Esophagus (tissue), 2 donors: ENCODE measurements at regions not wholly inside any gene's neighbourhood (a gene's known extent, or its start where the extent isn't known, plus 50 kb on each side); places are given as distances from the start of the nearest gene placed in this dataset.

Experiments
- H3K27ac ChIP-seq, 2 donors: one replicate each; pipeline ENCODE4 v1.5.1; 2013; ENCODE audit warnings: low read depth in 2 of 2, mild to moderate bottlenecking in 2 of 2, inconsistent platforms in 1 of 2, low read length in 1 of 2, moderate library complexity in 1 of 2
- H3K27me3 ChIP-seq, 2 donors: one replicate each; pipeline ENCODE4 v1.6.1; 2013; ENCODE audit warnings: low read length in 2 of 2, control low read depth in 1 of 2, mild to moderate bottlenecking in 1 of 2; ENCODE audit not compliant: insufficient read depth in 2 of 2, control insufficient read depth in 1 of 2
- H3K36me3 ChIP-seq, 2 donors: one replicate each; pipeline ENCODE4 v1.6.1; 2013; ENCODE audit warnings: low read length in 1 of 2; ENCODE audit not compliant: control insufficient read depth in 2 of 2, insufficient read depth in 2 of 2
- H3K4me1 ChIP-seq, 2 donors: one replicate each; pipeline ENCODE4 v1.6.1; 2013; ENCODE audit warnings: low read length in 1 of 2; ENCODE audit not compliant: control insufficient read depth in 2 of 2, insufficient read depth in 2 of 2
- H3K4me3 ChIP-seq, 2 donors: one replicate each; pipeline ENCODE4 v1.5.1; 2013; ENCODE audit warnings: low read length in 2 of 2, mild to moderate bottlenecking in 2 of 2, low read depth in 1 of 2, moderate library complexity in 1 of 2
- H3K9me3 ChIP-seq, 2 donors: one replicate each; pipeline ENCODE4 v1.6.1; 2013; ENCODE audit warnings: mild to moderate bottlenecking in 2 of 2, low read depth in 1 of 2, low read length in 1 of 2, moderate library complexity in 1 of 2; ENCODE audit not compliant: control insufficient read depth in 2 of 2, insufficient read depth in 1 of 2
- WGBS, 2 donors: extraction: QIAGEN DNeasy Blood & Tissue Kit; methylation state at CpG; one replicate each; pipeline ENCODE4 v1.1.7; 2013; 5-methylcytosine and 5-hydroxymethylcytosine counted together
- donor health status: healthy with polysubstance abuse.
- donor health status: Bipolar disorder and iron deficiency.

- Histone ChIP-seq H3K36me3 (no peaks in the 10 kb centered on the region), H3K27ac (no peak overlapping the region), H3K9me3 (peaks cover 0 to 3% of the 10 kb centered on the region in 2 donors), H3K4me3 (no peak overlapping the region), H3K4me1 (no peaks in the 10 kb centered on the region), H3K27me3 (no peaks in the 10 kb centered on the region)
- 77 to 82% methylated on average over 4 of the region's 4 CpGs for WGBS, 2 donors
Observed at GRCh38 chr15:81987628-81988027, 58.2 kb downstream of the MEX3B start.

DNA sequence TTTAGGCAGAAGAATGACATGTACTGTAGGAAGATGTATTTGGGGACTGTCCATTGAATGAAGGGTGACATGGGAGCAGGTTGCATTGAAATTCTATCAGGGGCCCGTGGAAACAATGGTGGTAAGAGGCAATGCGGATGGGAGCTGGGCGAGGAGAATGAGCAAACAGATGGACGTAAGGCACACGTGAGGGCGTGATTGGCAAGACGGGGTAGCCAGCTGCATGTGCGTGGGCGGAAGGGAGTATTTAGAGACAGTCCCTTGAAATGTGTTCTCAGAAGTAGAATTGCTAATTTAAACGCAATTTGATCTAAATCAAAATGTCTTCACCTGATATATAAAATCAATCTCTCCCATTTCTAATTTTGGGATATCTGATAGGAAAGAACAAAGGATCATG, 62.3 kb downstream of the MEX3B start:
- no peak overlapping the region for H3K4me3 ChIP-seq
- 91 to 93% methylated on average over 10 of the region's 10 CpGs for WGBS, 2 donors
- H3K9me3 ChIP-seq, result no peaks in the 10 kb centered on the region
- H3K36me3 ChIP-seq, result no peaks in the 10 kb centered on the region
- no peaks in the 10 kb centered on the region for H3K4me1 ChIP-seq
- H3K27ac ChIP-seq, result no peak overlapping the region
- H3K27me3 ChIP-seq, result no peaks in the 10 kb centered on the region

GRCh38 chr15:81982808-81983207, 63.0 kb downstream of the MEX3B start:
- Histone ChIP-seq H3K36me3 (no peaks in the 10 kb centered on the region), H3K27ac (no peak overlapping the region), H3K27me3 (no peaks in the 10 kb centered on the region), H3K9me3 (no peaks in the 10 kb centered on the region), H3K4me1 (no peaks in the 10 kb centered on the region), H3K4me3 (no peak overlapping the region)
- 95 to 97% methylated on average over 5 of the region's 5 CpGs for WGBS, 2 donors

GRCh38 chr15:81981908-81982307, 63.9 kb downstream of the MEX3B start:
- H3K4me1 ChIP-seq, result no peaks in the 10 kb centered on the region
- no peaks in the 10 kb centered on the region for H3K9me3 ChIP-seq
- H3K36me3 ChIP-seq, result no peaks in the 10 kb centered on the region
- no peak overlapping the region for H3K4me3 ChIP-seq
- H3K27ac ChIP-seq, result no peak overlapping the region
- H3K27me3 ChIP-seq, result no peaks in the 10 kb centered on the region
- 34 to 46% methylated on average over 3 of the region's 3 CpGs for WGBS, 2 donors

- 100% methylated on average over 1 of the region's 1 CpG for WGBS, 2 donors
- H3K27me3 ChIP-seq, result no peaks in the 10 kb centered on the region
- H3K9me3 ChIP-seq, result no peaks in the 10 kb centered on the region
- no peak overlapping the region for H3K4me3 ChIP-seq
- no peaks in the 10 kb centered on the region for H3K36me3 ChIP-seq
- H3K27ac ChIP-seq, result no peak overlapping the region
- no peaks in the 10 kb centered on the region for H3K4me1 ChIP-seq
Observed at GRCh38 chr15:81977464-81977863, 68.4 kb downstream of the MEX3B start.

DNA sequence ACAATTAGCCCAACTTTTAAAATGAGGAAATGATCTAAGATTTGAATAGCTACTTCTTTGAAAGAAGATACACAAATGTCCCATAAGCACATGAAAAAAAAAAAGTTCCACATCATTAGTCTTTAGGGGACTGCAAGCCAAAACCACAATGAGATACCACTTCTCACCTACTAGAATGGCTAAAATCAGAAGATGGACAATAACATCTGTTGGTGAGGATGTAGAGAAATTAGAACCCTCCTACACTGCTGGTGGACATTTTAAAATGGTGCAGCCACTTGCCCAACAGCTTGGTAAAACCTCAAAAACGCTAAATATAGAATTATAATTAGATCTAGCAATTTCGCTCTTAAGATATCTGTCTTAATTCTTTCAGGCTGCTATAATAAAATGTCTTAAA, 77.1 kb downstream of the MEX3B start:
- Histone ChIP-seq H3K27me3 (no peaks in the 10 kb centered on the region), H3K36me3 (no peaks in the 10 kb centered on the region), H3K27ac (no peak overlapping the region), H3K4me3 (no peak overlapping the region), H3K9me3 (no peaks in the 10 kb centered on the region), H3K4me1 (no peaks in the 10 kb centered on the region)
- WGBS, 2 donors, result 84 to 95% methylated on average over 2 of the region's 2 CpGs

GRCh38 chr15:81966631-81967030, 79.2 kb downstream of the MEX3B start:
- 37 to 52% methylated on average over 3 of the region's 3 CpGs for WGBS, 2 donors
- Histone ChIP-seq H3K27ac (no peak overlapping the region), H3K27me3 (no peaks in the 10 kb centered on the region), H3K4me1 (no peaks in the 10 kb centered on the region), H3K36me3 (no peaks in the 10 kb centered on the region), H3K4me3 (no peak overlapping the region), H3K9me3 (no peaks in the 10 kb centered on the region)

DNA sequence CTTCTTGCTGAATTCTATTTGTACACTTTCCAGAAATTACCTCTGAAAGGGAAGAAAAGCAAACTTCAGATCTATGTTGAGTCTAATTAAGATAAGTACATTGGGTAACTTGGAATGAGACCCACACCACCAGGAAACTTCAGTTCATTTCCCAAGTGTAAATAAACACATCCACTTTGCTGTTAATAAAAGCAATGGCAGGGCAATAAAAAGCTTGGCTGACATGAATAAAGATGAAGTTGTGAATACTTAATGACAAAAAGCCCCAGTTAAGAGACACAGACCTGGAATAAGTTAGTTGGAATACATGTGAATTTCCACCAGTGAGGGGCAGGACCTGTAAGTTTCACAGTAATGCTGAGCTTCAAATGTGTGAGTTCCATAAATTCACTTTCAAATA, 83.3 kb downstream of the MEX3B start:
- Histone ChIP-seq H3K4me3 (no peak overlapping the region), H3K4me1 (no peaks in the 10 kb centered on the region), H3K9me3 (no peaks in the 10 kb centered on the region), H3K27ac (no peak overlapping the region), H3K27me3 (no peaks in the 10 kb centered on the region), H3K36me3 (no peaks in the 10 kb centered on the region)

DNA sequence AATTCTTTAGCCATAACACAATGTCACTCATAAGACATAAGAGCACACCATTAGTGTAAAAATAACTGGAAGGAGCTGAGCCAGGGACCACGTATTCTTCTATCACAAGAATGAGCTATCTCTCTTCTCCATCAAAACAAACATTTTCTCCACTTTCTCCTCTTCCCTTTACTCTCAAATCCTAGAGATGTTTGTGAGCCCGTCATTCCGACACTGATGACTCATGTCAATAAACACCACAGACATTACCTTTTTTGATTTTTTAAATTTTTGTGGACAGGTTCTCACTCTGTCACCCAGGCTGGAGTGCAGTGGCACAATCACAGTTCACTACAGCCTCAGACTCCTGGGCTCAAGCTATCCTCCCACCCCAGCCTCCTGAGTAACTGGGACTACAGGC, 86.6 kb downstream of the MEX3B start:
- Histone ChIP-seq H3K36me3 (no peaks in the 10 kb centered on the region), H3K9me3 (no peaks in the 10 kb centered on the region), H3K4me1 (no peaks in the 10 kb centered on the region), H3K4me3 (no peak overlapping the region), H3K27me3 (no peaks in the 10 kb centered on the region), H3K27ac (no peak overlapping the region)
- 76 to 78% methylated on average over 3 of the region's 3 CpGs for WGBS, 2 donors

DNA sequence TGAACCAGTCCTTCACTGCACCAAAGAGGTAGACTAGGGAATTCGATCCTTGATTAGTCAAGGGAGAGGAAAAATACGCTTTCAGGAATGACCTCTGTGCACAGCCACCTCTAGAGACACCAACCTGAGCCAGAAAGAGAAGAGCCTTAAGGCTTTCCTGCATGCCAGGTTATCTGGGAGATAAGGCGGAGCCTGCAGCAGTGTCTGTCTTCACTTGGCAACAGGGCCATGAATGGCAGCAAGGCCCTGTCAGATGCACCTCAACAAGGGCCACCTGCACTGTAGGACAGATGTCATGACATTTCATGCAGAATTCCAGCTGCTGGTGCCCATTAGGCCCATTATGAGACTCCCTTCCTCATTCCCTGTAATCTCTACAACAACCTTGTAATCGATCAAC, 88.1 kb downstream of the MEX3B start:
- H3K4me3 ChIP-seq, result no peak overlapping the region
- H3K4me1 ChIP-seq, result no peaks in the 10 kb centered on the region
- WGBS, 2 donors, result 89 to 94% methylated on average over 4 of the region's 4 CpGs
- no peaks in the 10 kb centered on the region for H3K36me3 ChIP-seq
- no peak overlapping the region for H3K27ac ChIP-seq
- no peaks in the 10 kb centered on the region for H3K9me3 ChIP-seq
- H3K27me3 ChIP-seq, result no peaks in the 10 kb centered on the region
